Testis (tissue), 2 donors: ENCODE measurements at regions not wholly inside any gene's neighbourhood (a gene's known extent, or its start where the extent isn't known, plus 50 kb on each side); places are given as distances from the start of the nearest gene placed in this dataset.

ENCODE experiments used
- CTCF ChIP-seq, 3 experiments: fragments of 450-650 bp in 2 of 3; fragments of 200-600 bp in 1 of 3; sonication (generic) in 1 of 3; IDR thresholded peaks; one replicate each; pipeline ENCODE4 v1.5.1; 2016 to 2019; ENCODE audit warnings: antibody characterized with exemption in 3 of 3, mild to moderate bottlenecking in 2 of 3, moderate library complexity in 1 of 3
- POLR2A ChIP-seq: fragments of 450-650 bp; IDR thresholded peaks from one replicate; pipeline ENCODE4 v1.6.1; 2017; ENCODE audit warnings: antibody characterized with exemption, mild to moderate bottlenecking, moderate library complexity

GRCh38 chr21:27833298-27833697, 866.4 kb upstream of the ADAMTS5 start:
- TF ChIP-seq CTCF (IDR thresholded peaks at IDR 0.05) (no peak), POLR2A (no peak)
